C4-2B (cell line): ENCODE measurements at regions not wholly inside any gene's neighbourhood (a gene's known extent, or its start where the extent isn't known, plus 50 kb on each side); places are given as distances from the start of the nearest gene placed in this dataset.

Experiments
- H3K27ac ChIP-seq: fragments of 450-650 bp; 2 replicates; pipeline ENCODE4 v1.5.1; 2017
- ZFX ChIP-seq: fragments of 450-650 bp; IDR thresholded peaks from 2 replicates; pipeline ENCODE4 v1.6.1; 2017
- TF ChIP-seq, protein P1 (sequence below): fragments of 450-650 bp; conservative IDR thresholded peaks from 2 replicates; pipeline ENCODE4 v1.5.1; 2017; ENCODE audit warnings: mild to moderate bottlenecking

- no peak for TF ChIP-seq ZFX
- TF ChIP-seq, protein P1, sequence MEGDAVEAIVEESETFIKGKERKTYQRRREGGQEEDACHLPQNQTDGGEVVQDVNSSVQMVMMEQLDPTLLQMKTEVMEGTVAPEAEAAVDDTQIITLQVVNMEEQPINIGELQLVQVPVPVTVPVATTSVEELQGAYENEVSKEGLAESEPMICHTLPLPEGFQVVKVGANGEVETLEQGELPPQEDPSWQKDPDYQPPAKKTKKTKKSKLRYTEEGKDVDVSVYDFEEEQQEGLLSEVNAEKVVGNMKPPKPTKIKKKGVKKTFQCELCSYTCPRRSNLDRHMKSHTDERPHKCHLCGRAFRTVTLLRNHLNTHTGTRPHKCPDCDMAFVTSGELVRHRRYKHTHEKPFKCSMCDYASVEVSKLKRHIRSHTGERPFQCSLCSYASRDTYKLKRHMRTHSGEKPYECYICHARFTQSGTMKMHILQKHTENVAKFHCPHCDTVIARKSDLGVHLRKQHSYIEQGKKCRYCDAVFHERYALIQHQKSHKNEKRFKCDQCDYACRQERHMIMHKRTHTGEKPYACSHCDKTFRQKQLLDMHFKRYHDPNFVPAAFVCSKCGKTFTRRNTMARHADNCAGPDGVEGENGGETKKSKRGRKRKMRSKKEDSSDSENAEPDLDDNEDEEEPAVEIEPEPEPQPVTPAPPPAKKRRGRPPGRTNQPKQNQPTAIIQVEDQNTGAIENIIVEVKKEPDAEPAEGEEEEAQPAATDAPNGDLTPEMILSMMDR = no peak
Measured at GRCh38 chr7:3243256-3243655, 57.8 kb upstream of the SDK1 start.

DNA sequence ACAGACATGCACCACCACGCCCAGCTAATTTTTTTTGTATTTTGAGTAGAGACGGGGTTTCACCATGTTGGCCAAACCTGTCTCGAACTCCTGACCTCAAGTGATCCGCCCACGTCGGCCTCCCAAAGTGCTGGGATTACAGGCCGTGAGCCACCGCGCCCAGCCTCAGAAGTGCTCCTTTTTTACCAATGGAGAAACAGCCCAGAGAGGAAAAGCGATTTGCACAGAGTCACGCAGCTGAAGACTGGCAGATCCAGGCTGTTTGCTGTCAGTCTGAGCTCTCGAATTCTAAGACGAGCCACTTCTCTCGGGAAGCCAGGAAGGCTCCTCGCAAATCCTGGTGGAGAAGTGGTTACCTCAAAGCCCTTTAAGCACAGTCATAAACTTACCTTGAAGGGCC is 57.4 kb upstream of the SDK1 start:
- TF ChIP-seq ZFX = no peak
- TF ChIP-seq, protein P1 = no peak
- no peak overlapping the region for H3K27ac ChIP-seq

More at GRCh38 chr7:3243256-3243655, 57.8 kb upstream of the SDK1 start:
- H3K27ac ChIP-seq = no peak overlapping the region

DNA sequence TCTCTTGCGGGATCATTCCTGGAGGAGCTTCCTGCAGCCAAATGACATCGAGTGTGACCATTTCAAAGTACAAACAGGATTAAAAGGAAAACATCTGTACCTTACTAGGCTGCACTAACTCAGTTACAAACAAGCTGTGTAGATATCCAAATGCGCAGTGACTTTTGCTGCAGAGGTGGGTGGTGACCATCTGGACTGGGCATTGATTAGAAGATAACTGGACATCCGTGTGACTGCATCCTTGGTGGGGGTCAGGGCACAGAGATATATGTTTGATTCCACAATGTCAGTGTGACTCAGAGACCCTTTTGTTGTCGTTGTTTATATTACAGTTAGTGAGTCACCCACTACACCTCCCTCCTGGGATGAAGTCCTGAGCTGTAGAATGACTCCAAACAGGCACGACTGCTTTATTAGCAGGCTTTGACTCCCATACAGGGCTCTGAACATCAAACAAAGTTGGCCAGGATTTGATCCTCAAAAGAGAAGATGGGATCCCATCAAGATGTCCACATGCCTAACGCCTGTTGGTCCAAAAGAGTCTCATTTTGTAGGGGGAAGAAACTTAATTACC is 56.7 kb upstream of the SDK1 start:
- H3K27ac ChIP-seq = no peak overlapping the region

GRCh38 chr7:3245077-3245476 is 56.0 kb upstream of the SDK1 start:
- H3K27ac ChIP-seq = no peak overlapping the region

More for the DNA sequence above, 56.7 kb upstream of the SDK1 start:
- no peak for TF ChIP-seq ZFX

GRCh38 chr7:3245721-3246120 is 55.3 kb upstream of the SDK1 start:
- TF ChIP-seq ZFX = no peak
- H3K27ac ChIP-seq = no peak overlapping the region

More at GRCh38 chr7:3245077-3245476, 56.0 kb upstream of the SDK1 start:
- TF ChIP-seq, protein P1 = no peak
- no peak for TF ChIP-seq ZFX

DNA sequence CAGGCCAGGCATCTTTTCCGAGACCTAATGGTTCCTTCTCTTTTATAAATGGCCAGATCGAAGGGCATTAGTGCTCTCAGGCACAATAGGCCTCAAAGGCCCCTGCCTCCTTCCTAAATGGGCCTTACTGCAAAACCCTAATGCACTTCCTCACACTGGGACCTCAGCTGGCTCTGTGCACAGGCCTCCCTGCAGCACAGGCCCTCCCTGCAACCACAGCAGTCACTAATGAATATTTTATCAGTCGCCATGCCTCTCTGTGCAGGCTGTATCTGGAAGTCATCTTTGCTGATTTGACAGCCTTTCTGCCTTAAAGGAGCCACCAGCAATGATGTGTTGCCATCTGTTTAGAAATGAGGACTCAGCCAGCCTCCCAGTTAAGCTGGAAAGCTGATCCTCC is 54.9 kb upstream of the SDK1 start:
- no peak overlapping the region for H3K27ac ChIP-seq
- TF ChIP-seq, protein P1 = no peak
- TF ChIP-seq ZFX = no peak

DNA sequence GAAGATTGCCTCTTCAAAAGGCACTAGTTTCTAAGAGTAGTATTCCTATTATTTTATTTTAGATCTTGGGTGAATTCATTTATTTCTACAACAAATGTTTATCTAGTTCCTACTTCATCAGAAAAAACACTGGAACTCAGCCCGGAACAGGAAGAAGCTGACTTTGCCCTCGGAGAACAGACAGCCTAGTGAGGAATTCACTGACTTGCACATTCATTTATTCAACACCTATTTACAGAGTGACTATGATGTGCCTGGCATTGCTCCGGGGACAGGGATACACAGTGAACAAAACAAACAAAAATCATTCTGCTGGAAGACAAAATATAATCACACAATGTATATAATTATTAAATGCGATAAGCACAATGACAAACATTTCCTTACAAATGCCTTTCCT is 54.4 kb upstream of the SDK1 start:
- no peak overlapping the region for H3K27ac ChIP-seq
- TF ChIP-seq ZFX = no peak
- TF ChIP-seq, protein P1 = no peak

DNA sequence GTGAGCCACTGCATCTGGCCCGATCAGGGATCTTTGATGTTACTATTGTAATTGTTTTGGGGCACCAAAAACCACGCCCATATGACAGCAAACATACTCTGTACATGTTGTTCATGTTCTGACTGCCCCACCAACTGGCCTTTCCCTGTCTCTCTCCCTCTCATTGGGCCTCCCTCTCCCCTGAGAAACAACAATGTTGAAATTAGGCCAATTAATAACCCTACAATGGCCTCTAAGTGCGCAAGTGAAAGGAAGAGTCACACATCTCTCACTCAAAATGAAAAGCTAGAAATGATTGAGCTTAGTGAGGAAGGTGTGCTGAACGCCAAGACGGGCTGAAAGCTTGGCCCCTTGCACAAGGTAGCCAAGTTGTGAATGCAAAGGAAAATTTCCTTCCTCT is 50.3 kb upstream of the SDK1 start:
- no peak overlapping the region for H3K27ac ChIP-seq
- TF ChIP-seq ZFX = no peak
- TF ChIP-seq, protein P1 = no peak
